ENCODE measurements at regions not wholly inside any gene's neighbourhood (a gene's known extent, or its start where the extent isn't known, plus 50 kb on each side); places are given as distances from the start of the nearest gene placed in this dataset.

GRCh38 chr22:49503321-49503720 lies 324.4 kb downstream of the BRD1 start:
- no peak for TF ChIP-seq CTCF (IDR thresholded peaks at IDR 0.05; ENCODE audit: low read depth, low read length)
- DNase-seq (ENCODE audit: extremely low read depth, low read depth): no peak

GRCh38 chr22:49502126-49502826 lies 325.4 kb downstream of the BRD1 start:
- no peak for TF ChIP-seq CTCF (IDR thresholded peaks at IDR 0.05; ENCODE audit: low read depth, low read length)
- no peak for DNase-seq (ENCODE audit: extremely low read depth, low read depth)

DNA sequence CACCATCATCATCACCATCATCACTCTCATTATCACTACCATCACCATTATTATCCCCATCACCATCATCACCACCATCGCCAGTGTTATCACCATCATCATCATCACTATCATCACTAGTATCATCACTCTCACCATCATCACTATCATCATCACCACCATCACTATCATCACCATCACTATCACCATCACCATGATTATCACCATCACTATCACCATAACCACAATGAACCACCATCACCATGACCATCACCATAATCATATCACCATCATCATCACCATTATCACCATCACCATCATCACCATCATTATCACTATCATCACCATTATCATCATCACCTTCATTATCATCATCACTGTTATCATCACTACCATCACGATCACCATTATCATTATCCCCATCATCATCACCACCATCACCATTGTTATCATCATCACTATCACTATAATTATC lies 326.7 kb downstream of the BRD1 start:
- TF ChIP-seq CTCF (IDR thresholded peaks at IDR 0.05; ENCODE audit: low read depth, low read length): no peak
- DNase-seq (ENCODE audit: extremely low read depth, low read depth): no peak

DNA sequence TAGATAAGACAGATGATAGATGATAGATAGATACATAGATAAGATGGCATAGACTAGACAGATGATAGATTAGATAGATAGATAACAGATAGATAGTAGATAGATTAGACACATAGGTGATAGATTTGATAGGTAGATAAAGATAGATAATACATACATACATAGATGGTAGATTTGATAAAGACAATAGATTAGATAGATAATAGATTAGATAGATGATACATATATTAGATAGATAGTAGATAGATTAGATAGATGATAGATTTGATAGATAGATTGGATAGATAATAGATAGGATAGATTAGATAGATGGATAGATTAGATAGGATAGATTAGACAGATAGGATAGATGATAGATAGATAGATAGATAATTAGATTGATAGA lies 327.6 kb downstream of the BRD1 start:
- DNase-seq (ENCODE audit: extremely low read depth, low read depth): no peak
- TF ChIP-seq CTCF (IDR thresholded peaks at IDR 0.05; ENCODE audit: low read depth, low read length): no peak

DNA sequence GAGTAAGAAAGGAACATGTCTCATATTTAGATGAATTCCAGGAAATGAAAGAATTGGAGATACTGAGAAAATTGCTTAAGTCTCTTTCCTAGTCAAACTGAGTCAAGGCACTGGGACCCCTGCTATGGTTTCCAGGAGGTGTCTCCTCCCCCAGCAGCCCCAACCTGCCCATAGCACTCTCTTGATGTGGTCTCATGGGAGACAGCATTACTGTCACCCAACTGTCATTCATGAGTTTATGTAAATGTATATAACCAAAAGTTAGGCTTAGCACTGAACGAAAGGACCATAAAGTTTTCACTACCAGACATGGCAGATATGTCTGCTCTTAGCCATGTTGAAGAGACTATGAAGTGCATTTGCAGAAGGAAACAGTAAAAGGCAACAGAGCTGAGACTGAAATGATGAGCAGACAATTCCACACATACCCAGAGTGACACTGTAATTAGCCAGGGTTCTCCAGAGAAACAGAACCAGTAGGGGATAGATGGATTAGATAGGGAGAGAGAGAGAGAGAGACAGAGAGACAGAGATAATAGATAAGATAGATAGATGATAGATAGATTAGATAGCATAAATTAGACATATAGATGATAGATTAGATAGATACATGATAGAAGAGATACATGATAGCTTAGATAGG lies 328.1 kb downstream of the BRD1 start:
- no peak for TF ChIP-seq CTCF (IDR thresholded peaks at IDR 0.05; ENCODE audit: low read depth, low read length)
- DNase-seq (ENCODE audit: extremely low read depth, low read depth): no peak

- no peak for TF ChIP-seq CTCF (IDR thresholded peaks at IDR 0.05; ENCODE audit: low read depth, low read length)
- DNase-seq (ENCODE audit: extremely low read depth, low read depth): no peak
These were observed 330.4 kb downstream of the BRD1 start for GRCh38 chr22:49497266-49497665.

DNA sequence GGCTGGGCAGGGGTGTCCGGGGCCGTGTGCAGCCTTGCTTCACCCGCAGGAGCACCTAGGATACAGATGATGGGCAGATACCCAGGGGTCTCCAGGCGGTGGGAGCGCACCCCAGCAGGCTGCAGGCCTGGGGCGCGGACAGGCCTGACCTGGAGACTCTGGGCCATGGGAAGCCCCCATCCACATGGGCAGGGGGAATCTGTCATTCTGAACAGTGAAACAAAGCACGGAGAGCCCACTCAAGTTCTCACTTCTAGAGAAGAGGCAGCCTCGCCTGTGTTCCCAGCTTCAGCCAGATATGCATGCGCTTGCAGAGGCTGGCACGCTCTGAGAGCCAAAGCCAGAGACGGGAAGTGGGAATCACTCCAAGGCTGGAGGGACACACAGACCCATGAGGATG lies 333.1 kb downstream of the BRD1 start:
- no peak for DNase-seq (ENCODE audit: extremely low read depth, low read depth)
- no peak for TF ChIP-seq CTCF (IDR thresholded peaks at IDR 0.05; ENCODE audit: low read depth, low read length)
